ENCODE measurements at regions not wholly inside any gene's neighbourhood (a gene's known extent, or its start where the extent isn't known, plus 50 kb on each side); places are given as distances from the start of the nearest gene placed in this dataset.

- Histone ChIP-seq H3K36me3 (ENCODE audit: low read depth, low read length) (no peaks in the 10 kb centered on the region), H3K4me3 (ENCODE audit: low read length) (no peak overlapping the region), H3K79me2 (ENCODE audit: low read length) (no peaks in the 10 kb centered on the region), H3K27me3 (ENCODE audit: low read length) (peaks cover 32% of the 10 kb centered on the region), H3K9me2 (replicated peaks; ENCODE audit: low read length) (no peaks in the 10 kb centered on the region), H3K9me3 (ENCODE audit: low read length) (no peaks in the 10 kb centered on the region), H3K4me2 (ENCODE audit: low read length) (no peak overlapping the region), H3K27ac (ENCODE audit: low read length) (no peak overlapping the region), H3K4me1 (ENCODE audit: insufficient read depth, low read length) (no peaks in the 10 kb centered on the region), H2AFZ (ENCODE audit: low read length) (no peak overlapping the region), H4K20me1 (ENCODE audit: low read length) (no peaks in the 10 kb centered on the region), H3K9ac (ENCODE audit: low read length) (no peak overlapping the region), H3F3A (ENCODE audit: low read length, unreplicated experiment) (no peaks in the 10 kb centered on the region)
- ChIA-PET CTCF (no interaction called here), POLR2A (ENCODE audit: unreplicated experiment) (no interaction called here)
- ATAC-seq (no peak), DNase-seq (no peak)
- TF ChIP-seq EZH2phosphoT487 (IDR thresholded peaks at IDR 0.05; ENCODE audit: borderline replicate concordance, low read length) = no peak
- no peak for TF ChIP-seq EZH2 (IDR thresholded peaks at IDR 0.05; ENCODE audit: low read length, unreplicated experiment)
- TF ChIP-seq, protein P1, sequence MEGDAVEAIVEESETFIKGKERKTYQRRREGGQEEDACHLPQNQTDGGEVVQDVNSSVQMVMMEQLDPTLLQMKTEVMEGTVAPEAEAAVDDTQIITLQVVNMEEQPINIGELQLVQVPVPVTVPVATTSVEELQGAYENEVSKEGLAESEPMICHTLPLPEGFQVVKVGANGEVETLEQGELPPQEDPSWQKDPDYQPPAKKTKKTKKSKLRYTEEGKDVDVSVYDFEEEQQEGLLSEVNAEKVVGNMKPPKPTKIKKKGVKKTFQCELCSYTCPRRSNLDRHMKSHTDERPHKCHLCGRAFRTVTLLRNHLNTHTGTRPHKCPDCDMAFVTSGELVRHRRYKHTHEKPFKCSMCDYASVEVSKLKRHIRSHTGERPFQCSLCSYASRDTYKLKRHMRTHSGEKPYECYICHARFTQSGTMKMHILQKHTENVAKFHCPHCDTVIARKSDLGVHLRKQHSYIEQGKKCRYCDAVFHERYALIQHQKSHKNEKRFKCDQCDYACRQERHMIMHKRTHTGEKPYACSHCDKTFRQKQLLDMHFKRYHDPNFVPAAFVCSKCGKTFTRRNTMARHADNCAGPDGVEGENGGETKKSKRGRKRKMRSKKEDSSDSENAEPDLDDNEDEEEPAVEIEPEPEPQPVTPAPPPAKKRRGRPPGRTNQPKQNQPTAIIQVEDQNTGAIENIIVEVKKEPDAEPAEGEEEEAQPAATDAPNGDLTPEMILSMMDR (conservative IDR thresholded peaks at IDR 0.05; ENCODE audit: low read depth, low read length) = no peak
- intact Hi-C loops (cut with micrococcal nuclease) = no loop called here
- BruUV-seq (replicated peaks) = no TSS peak
These were observed 473.6 kb upstream of the ZFHX3 start for GRCh38 chr16:73521499-73521898.

DNA sequence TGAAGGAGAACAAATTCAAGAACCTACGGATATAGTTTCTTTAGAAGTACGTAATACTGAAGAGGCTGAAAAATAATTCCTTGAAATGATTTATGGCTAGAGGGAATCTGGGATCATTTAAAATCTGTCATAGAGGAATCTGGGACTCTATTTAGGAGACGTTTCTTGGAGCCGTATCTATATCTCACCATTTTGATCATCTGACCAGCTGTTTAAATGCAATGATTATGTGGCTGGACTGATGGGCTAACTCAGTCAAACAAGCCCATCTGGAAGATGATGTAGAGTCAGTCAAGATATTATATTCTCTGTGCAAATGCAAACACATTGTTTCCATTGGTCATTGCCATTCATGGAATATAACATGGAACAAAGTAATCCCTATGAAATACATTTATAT, 467.7 kb upstream of the ZFHX3 start:
- Histone ChIP-seq H3K36me3 (ENCODE audit: low read depth, low read length) (no peaks in the 10 kb centered on the region), H3K4me1 (ENCODE audit: insufficient read depth, low read length) (no peaks in the 10 kb centered on the region), H3K27me3 (ENCODE audit: low read length) (peaks cover 24% of the 10 kb centered on the region), H2AFZ (ENCODE audit: low read length) (no peak overlapping the region), H3K4me2 (ENCODE audit: low read length) (no peak overlapping the region), H3K79me2 (ENCODE audit: low read length) (no peaks in the 10 kb centered on the region), H3F3A (ENCODE audit: low read length, unreplicated experiment) (no peaks in the 10 kb centered on the region), H3K9ac (ENCODE audit: low read length) (no peak overlapping the region), H3K27ac (ENCODE audit: low read length) (no peak overlapping the region), H3K4me3 (ENCODE audit: low read length) (no peak overlapping the region), H3K9me2 (replicated peaks; ENCODE audit: low read length) (no peaks in the 10 kb centered on the region), H3K9me3 (ENCODE audit: low read length) (no peaks in the 10 kb centered on the region), H4K20me1 (ENCODE audit: low read length) (no peaks in the 10 kb centered on the region)
- ATAC-seq (no peak), DNase-seq (no peak)
- intact Hi-C loops (cut with micrococcal nuclease) = no loop called here
- POLR2A ChIA-PET (ENCODE audit: unreplicated experiment) = no interaction called here
- TF ChIP-seq EZH2 (IDR thresholded peaks at IDR 0.05; ENCODE audit: low read length, unreplicated experiment) (no peak), EZH2phosphoT487 (IDR thresholded peaks at IDR 0.05; ENCODE audit: borderline replicate concordance, low read length) (no peak)
- TF ChIP-seq, protein P1 (conservative IDR thresholded peaks at IDR 0.05; ENCODE audit: low read depth, low read length) = no peak
- CTCF ChIA-PET = no interaction called here
- BruUV-seq (replicated peaks) = no TSS peak

GRCh38 chr16:73510852-73511251, 462.9 kb upstream of the ZFHX3 start:
- Histone ChIP-seq H3K27ac (ENCODE audit: low read length) (no peak overlapping the region), H2AFZ (ENCODE audit: low read length) (no peak overlapping the region), H3K9ac (ENCODE audit: low read length) (no peak overlapping the region), H4K20me1 (ENCODE audit: low read length) (no peaks in the 10 kb centered on the region), H3K79me2 (ENCODE audit: low read length) (no peaks in the 10 kb centered on the region), H3K9me3 (ENCODE audit: low read length) (no peaks in the 10 kb centered on the region), H3K27me3 (ENCODE audit: low read length) (peaks cover 17% of the 10 kb centered on the region; the same call in 1 of the 2 replicates), H3K4me2 (ENCODE audit: low read length) (no peak overlapping the region), H3K4me1 (ENCODE audit: insufficient read depth, low read length) (no peaks in the 10 kb centered on the region), H3K4me3 (ENCODE audit: low read length) (no peak overlapping the region), H3K36me3 (ENCODE audit: low read depth, low read length) (no peaks in the 10 kb centered on the region), H3F3A (ENCODE audit: low read length, unreplicated experiment) (no peaks in the 10 kb centered on the region), H3K9me2 (replicated peaks; ENCODE audit: low read length) (no peaks in the 10 kb centered on the region)
- DNase-seq = no peak
- ATAC-seq = no peak
- intact Hi-C loops (cut with micrococcal nuclease) = no loop called here
- ChIA-PET CTCF (no interaction called here), POLR2A (ENCODE audit: unreplicated experiment) (no interaction called here)
- no TSS peak for BruUV-seq (replicated peaks)
- TF ChIP-seq EZH2phosphoT487 (IDR thresholded peaks at IDR 0.05; ENCODE audit: borderline replicate concordance, low read length) = no peak

All from PC-3 (cell line).